HepG2 (cell line): ENCODE measurements at regions not wholly inside any gene's neighbourhood (a gene's known extent, or its start where the extent isn't known, plus 50 kb on each side); places are given as distances from the start of the nearest gene placed in this dataset.

Experiments used
- ATAC-seq: fragments of 200-7000 bp; cut with Tn5 transposase; 3 replicates; pipeline ENCODE4 v1.9.1; 2020; ENCODE audit warnings: mild to moderate bottlenecking, moderate library complexity
- BruUV-seq: library from RNA; stranded (reverse); fragments of 400-500 nt; replicated peaks from 2 replicates; lab custom pipeline; 2021; lab: Mats Ljungman, UMichigan
- CTCF ChIA-PET: fragments of 300-600 bp; formaldehyde crosslinking; extraction: SDS; loops from one replicate; lab custom pipeline; 2021; ENCODE audit warnings: low total read pairs, inconsistent platforms, low intra/inter-chr PET ratio; lab: Yijun Ruan, JAX
- POLR2A ChIA-PET: fragments of 350-600 bp; sonication (Branson Sonifier 250); formaldehyde crosslinking; loops from one replicate; lab custom pipeline; 2020; ENCODE audit warnings: antibody characterized with exemption, inconsistent platforms; lab: Yijun Ruan, JAX
- DNase-seq: peaks from one replicate; pipeline ENCODE4 v3.0.0-alpha.2; 2015; ENCODE audit warnings: low spot score
- FAIRE-seq: peaks from 3 replicates; lab custom pipeline; 2011; peaks lifted over from hg19 to GRCh38; lab: Jason Lieb, UNC
- H2AFZ ChIP-seq: one replicate; pipeline ENCODE4 v1.6.1; 2011; ENCODE audit warnings: low read length, inconsistent platforms
- H3K27ac ChIP-seq: fragments of 300-600 bp; 3 replicates; pipeline ENCODE4 v1.8.0; 2011; ENCODE audit warnings: mixed run types, mild to moderate bottlenecking, mixed read lengths, low read length, inconsistent platforms; ENCODE audit not compliant: insufficient read depth; ENCODE audit errors: extremely low read length
- H3K27me3 ChIP-seq, 2 experiments: fragments of 200-600 bp in 1 of 2; 2 replicates in 1 of 2; 3 replicates in 1 of 2; pipeline versions ENCODE4 v1.6.0 to v1.8.0; 2011; ENCODE audit warnings: low read length in 2 of 2, mild to moderate bottlenecking in 2 of 2, moderate library complexity in 2 of 2, inconsistent platforms in 1 of 2; ENCODE audit not compliant: insufficient read depth in 2 of 2, control insufficient read depth in 1 of 2
- H3K36me3 ChIP-seq, 2 experiments: fragments of 200-600 bp in 1 of 2; replicated peaks in 1 of 2; 2 replicates in 1 of 2; 3 replicates in 1 of 2; pipeline versions ENCODE4 v1.5.1 to v1.8.0; 2011; ENCODE audit warnings: low read length in 2 of 2, inconsistent platforms in 1 of 2; ENCODE audit not compliant: insufficient read depth in 2 of 2, control insufficient read depth in 1 of 2
- H3K4me1 ChIP-seq: 2 replicates; pipeline ENCODE4 v1.5.1; 2012; ENCODE audit warnings: low read length, inconsistent platforms; ENCODE audit not compliant: insufficient read depth
- H3K4me2 ChIP-seq: 2 replicates; pipeline ENCODE4 v1.6.0; 2011; ENCODE audit warnings: low read depth, low read length, inconsistent platforms
- H3K4me3 ChIP-seq, 3 experiments: fragments of 200-600 bp in 1 of 3; sonication (generic), shearing (Covaris generic) in 1 of 3; replicated peaks in 1 of 3; 2 replicates each; pipeline ENCODE4 v1.5.1; 2011 to 2016; ENCODE audit warnings: low read length in 3 of 3, inconsistent platforms in 2 of 3, low read depth in 2 of 3, mild to moderate bottlenecking in 2 of 3, control low read depth in 1 of 3, mixed read lengths in 1 of 3; ENCODE audit not compliant: insufficient read depth in 1 of 3
- H3K79me2 ChIP-seq: one replicate; pipeline ENCODE4 v1.6.1; 2011; ENCODE audit warnings: low read length, inconsistent platforms; ENCODE audit not compliant: insufficient read depth
- H3K9ac ChIP-seq: 2 replicates; pipeline ENCODE4 v1.6.0; 2011; ENCODE audit warnings: mild to moderate bottlenecking, low read depth, low read length, inconsistent platforms; ENCODE audit not compliant: insufficient read depth
- H3K9me3 ChIP-seq: 2 replicates; pipeline ENCODE4 v1.5.1; 2012; ENCODE audit warnings: mild to moderate bottlenecking, low read length
- H4K20me1 ChIP-seq: 2 replicates; pipeline ENCODE4 v1.6.0; 2011; ENCODE audit warnings: inconsistent platforms, mild to moderate bottlenecking, low read length, moderate library complexity; ENCODE audit not compliant: insufficient read depth
- ATF7 ChIP-seq, 2 experiments: fragments of 450-650 bp in 1 of 2; sonication (generic) in 1 of 2; formaldehyde crosslinking in 1 of 2; IDR thresholded peaks; 2 replicates each; pipeline versions ENCODE4 v1.4.0 to v1.6.1; 2016 to 2020; ENCODE audit warnings: antibody characterized with exemption in 1 of 2, mild to moderate bottlenecking in 1 of 2, missing genetic modification reagents in 1 of 2
- MBD4 ChIP-seq: IDR thresholded peaks from 2 replicates; pipeline ENCODE4 v1.6.1; 2012; ENCODE audit warnings: low read length, inconsistent platforms, borderline replicate concordance
- NFKBIZ ChIP-seq: IDR thresholded peaks from 2 replicates; pipeline ENCODE4 v1.6.1; 2018; ENCODE audit warnings: missing genetic modification reagents, missing compliant biosample characterization
- ZNF430 ChIP-seq: sonication (generic); formaldehyde crosslinking; IDR thresholded peaks from 2 replicates; pipeline ENCODE4 v1.9.0; 2021; ENCODE audit warnings: mild to moderate bottlenecking, missing genetic modification reagents
- WGBS: methylation state at CpG from one replicate; pipeline ENCODE4 v1.1.6; 2017; ENCODE audit warnings: low lambda C conversion rate; 5-methylcytosine and 5-hydroxymethylcytosine counted together
- in situ Hi-C: cut with HindIII; loops from 2 replicates; pipeline ENCODE4 v1.10.0; 2017; ENCODE audit warnings: low pct_unique_long_range_greater_than_20kb; ENCODE audit not compliant: extremely low pct_ligation_motif_present
- intact Hi-C: fragments of 100-400 bp; cut with micrococcal nuclease; formaldehyde crosslinking; loops from one replicate; pipeline ENCODE4 v1.10.0; 2022; ENCODE audit not compliant: unreplicated experiment
- TF ChIP-seq, protein P1 (sequence below): sonication (generic); formaldehyde crosslinking; IDR thresholded peaks from 2 replicates; pipeline ENCODE4 v1.5.1; 2020; ENCODE audit warnings: mild to moderate bottlenecking, missing genetic modification reagents, moderate library complexity

DNA sequence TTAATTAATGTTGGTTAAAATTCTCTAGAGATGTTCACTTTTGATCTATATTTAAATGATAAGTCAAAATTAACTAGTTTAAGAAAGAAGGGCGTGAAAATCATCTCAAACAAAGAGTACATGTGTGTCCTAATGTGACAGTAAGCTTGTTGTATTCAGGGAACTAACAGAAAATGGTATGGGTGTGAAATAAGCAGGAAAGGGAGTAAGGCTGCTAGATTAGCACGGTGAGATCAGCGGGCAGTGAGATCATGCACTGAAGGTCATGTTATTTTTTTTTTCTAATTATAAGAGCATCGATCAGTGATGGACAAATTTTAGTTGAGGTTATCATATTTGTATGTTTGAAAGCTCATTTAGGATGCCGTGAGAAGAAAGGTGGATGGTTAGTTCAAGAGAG lies 430.8 kb downstream of the DIPK2A start:
- no TSS peak for BruUV-seq
- 18% methylated on average over 5 of the region's 5 CpGs for WGBS
- ChIA-PET CTCF (no interaction called here), POLR2A (no interaction called here)
- Histone ChIP-seq H3K27ac (no peak overlapping the region), H3K27me3 (no peaks in the 10 kb centered on the region), H3K4me2 (no peak overlapping the region), H3K36me3 (no peaks in the 10 kb centered on the region), H3K4me3 (no peak overlapping the region), H3K9ac (no peak overlapping the region), H3K79me2 (no peaks in the 10 kb centered on the region), H2AFZ (no peak overlapping the region), H3K9me3 (peaks cover 34% of the 10 kb centered on the region), H4K20me1 (no peaks in the 10 kb centered on the region), H3K4me1 (no peaks in the 10 kb centered on the region)
- in situ Hi-C loops (no loop called here), intact Hi-C loops (no loop called here)
- DNase-seq, result no peak
- FAIRE-seq, result no peak
- no peak for ATAC-seq
- no peak for TF ChIP-seq ZNF430 (CRISPR knock-in tag)

DNA sequence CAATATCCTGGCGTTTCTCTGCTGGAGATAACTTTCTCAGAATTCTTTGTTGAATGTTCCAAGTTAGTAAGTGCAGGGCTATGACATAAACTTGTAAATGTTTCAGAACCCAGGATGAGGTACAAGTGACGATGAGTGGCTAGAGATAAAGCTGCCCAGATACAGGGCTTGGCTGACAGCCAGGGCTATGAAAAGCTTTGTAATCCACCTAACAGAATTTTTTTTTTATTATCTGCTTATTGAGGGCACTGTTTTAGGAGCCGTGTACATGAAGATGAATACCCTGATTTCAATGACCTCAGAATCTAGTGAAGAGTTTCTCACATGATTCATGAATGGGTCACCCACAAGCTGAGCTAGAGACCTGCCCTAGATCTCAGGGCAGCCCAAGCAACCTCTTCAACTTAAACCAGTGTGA lies 431.4 kb downstream of the DIPK2A start:
- H3K36me3 ChIP-seq, result no peaks in the 10 kb centered on the region
- ATAC-seq (no peak), FAIRE-seq (no peak), DNase-seq (no peak)
- no peak overlapping the region for H2AFZ ChIP-seq
- POLR2A ChIA-PET, result no interaction called here
- no peaks in the 10 kb centered on the region for H3K4me1 ChIP-seq
- H3K4me3 ChIP-seq, result no peak overlapping the region
- BruUV-seq, result no TSS peak
- no peak overlapping the region for H3K9ac ChIP-seq
- 8% methylated on average over 3 of the region's 3 CpGs for WGBS
- intact Hi-C loops (no loop called here), in situ Hi-C loops (no loop called here)
- no peaks in the 10 kb centered on the region for H3K79me2 ChIP-seq
- TF ChIP-seq ATF7 (IDR thresholded peaks at IDR 0.05), result no peak
- no peak for TF ChIP-seq ATF7 (CRISPR knock-in tag; IDR thresholded peaks at IDR 0.05)
- TF ChIP-seq MBD4, result no peak
- TF ChIP-seq, protein P1, sequence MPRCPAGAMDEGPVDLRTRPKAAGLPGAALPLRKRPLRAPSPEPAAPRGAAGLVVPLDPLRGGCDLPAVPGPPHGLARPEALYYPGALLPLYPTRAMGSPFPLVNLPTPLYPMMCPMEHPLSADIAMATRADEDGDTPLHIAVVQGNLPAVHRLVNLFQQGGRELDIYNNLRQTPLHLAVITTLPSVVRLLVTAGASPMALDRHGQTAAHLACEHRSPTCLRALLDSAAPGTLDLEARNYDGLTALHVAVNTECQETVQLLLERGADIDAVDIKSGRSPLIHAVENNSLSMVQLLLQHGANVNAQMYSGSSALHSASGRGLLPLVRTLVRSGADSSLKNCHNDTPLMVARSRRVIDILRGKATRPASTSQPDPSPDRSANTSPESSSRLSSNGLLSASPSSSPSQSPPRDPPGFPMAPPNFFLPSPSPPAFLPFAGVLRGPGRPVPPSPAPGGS (CRISPR knock-in tag), result no peak
- no peak for TF ChIP-seq NFKBIZ (CRISPR knock-in tag)
- H3K27me3 ChIP-seq, result no peaks in the 10 kb centered on the region
- CTCF ChIA-PET, result no interaction called here
- peaks cover 34% of the 10 kb centered on the region for H3K9me3 ChIP-seq
- H3K4me2 ChIP-seq, result no peak overlapping the region
- no peak overlapping the region for H3K27ac ChIP-seq
- H4K20me1 ChIP-seq, result no peaks in the 10 kb centered on the region
